ENCODE measurements at regions not wholly inside any gene's neighbourhood (a gene's known extent, or its start where the extent isn't known, plus 50 kb on each side); places are given as distances from the start of the nearest gene placed in this dataset.
A peak's percentile ranks its signal among the peaks of the same experiment; 100 is the strongest.

GRCh38 chrX:81054904-81055303 lies 146.8 kb downstream of the HMGN5 start:
- no peak for DNase-seq

- DNase-seq, result no peak
These were observed 180.2 kb downstream of the HMGN5 start for GRCh38 chrX:81021478-81021877.

- DNase-seq, result peak in 1 of 58 donors; percentile 1
These were observed 194.0 kb upstream of the BRWD3 start for GRCh38 chrX:81003491-81004185.

GRCh38 chrX:80984118-80984517 lies 174.4 kb upstream of the BRWD3 start:
- no peak for DNase-seq

Data from anterior cingulate cortex (tissue), 58 donors.